ENCODE measurements at regions not wholly inside any gene's neighbourhood (a gene's known extent, or its start where the extent isn't known, plus 50 kb on each side); places are given as distances from the start of the nearest gene placed in this dataset.
"Not testable (repeated sequence)": the region's sequence is repeated elsewhere in the genome, so short reads cannot be mapped to it uniquely, and the experiment has no call there.

GRCh38 chr1:30526652-30527345 lies 196.6 kb downstream of the MATN1 start:
- DNase-seq, result no peak

GRCh38 chr1:30525971-30526651 lies 197.3 kb downstream of the MATN1 start:
- DNase-seq, result peak in 1 of 2 donors; percentile 8

- DNase-seq, result no peak
These were observed 197.8 kb downstream of the MATN1 start for GRCh38 chr1:30525631-30525970.

GRCh38 chr1:30524840-30525617 lies 198.4 kb downstream of the MATN1 start:
- DNase-seq, result peak in 1 of 2 donors; percentile 15

- not testable (repeated sequence) for DNase-seq
These were observed 199.3 kb downstream of the MATN1 start for GRCh38 chr1:30524025-30524555.

GRCh38 chr1:30523055-30524020 lies 200.0 kb downstream of the MATN1 start:
- no peak for DNase-seq

GRCh38 chr1:30522031-30523004 lies 201.1 kb downstream of the MATN1 start:
- no peak for DNase-seq

GRCh38 chr1:30521261-30521865 lies 202.0 kb downstream of the MATN1 start:
- DNase-seq, result no peak

- DNase-seq, result no peak
These were observed 202.9 kb downstream of the MATN1 start for GRCh38 chr1:30520476-30520875.

- no peak for DNase-seq
These were observed 204.1 kb downstream of the MATN1 start for GRCh38 chr1:30519201-30519763.

GRCh38 chr1:30518696-30519095 lies 204.7 kb downstream of the MATN1 start:
- no peak for DNase-seq

- DNase-seq, result no peak
These were observed 205.2 kb downstream of the MATN1 start for GRCh38 chr1:30518186-30518585.

GRCh38 chr1:30517666-30518065 lies 205.7 kb downstream of the MATN1 start:
- not testable (repeated sequence) for DNase-seq

GRCh38 chr1:30517241-30517640 lies 206.1 kb downstream of the MATN1 start:
- DNase-seq, result not testable (repeated sequence)

- no peak for DNase-seq
These were observed 206.9 kb downstream of the MATN1 start for GRCh38 chr1:30516485-30516858.

- DNase-seq, result no peak
These were observed 207.5 kb downstream of the MATN1 start for GRCh38 chr1:30515755-30516484.

- DNase-seq, result no peak
These were observed 208.4 kb downstream of the MATN1 start for GRCh38 chr1:30514945-30515344.

GRCh38 chr1:30514137-30514654 lies 209.2 kb downstream of the MATN1 start:
- DNase-seq, result no peak

Data from inflammatory macrophage (primary cell).